Skeletal muscle cell (primary cell): ENCODE measurements at regions not wholly inside any gene's neighbourhood (a gene's known extent, or its start where the extent isn't known, plus 50 kb on each side); places are given as distances from the start of the nearest gene placed in this dataset.
"Not testable (repeated sequence)": the region's sequence is repeated elsewhere in the genome, so short reads cannot be mapped to it uniquely, and the experiment has no call there.

Experiments
- DNase-seq: peaks from one replicate; pipeline ENCODE4 v3.0.0-alpha.2; 2010; ENCODE audit warnings: low read depth
- H3K4me3 ChIP-seq: 2 replicates; pipeline ENCODE4 v1.5.1; 2011; ENCODE audit warnings: low read depth, mild to moderate bottlenecking, control low read depth, low read length, moderate library complexity

GRCh38 chr7:91579837-91580236 is 300.7 kb downstream of the MTERF1 start:
- no peak for DNase-seq
- no peak overlapping the region for H3K4me3 ChIP-seq

GRCh38 chr7:91582799-91583477 is 297.6 kb downstream of the MTERF1 start:
- DNase-seq = no peak
- H3K4me3 ChIP-seq = no peak overlapping the region

- H3K4me3 ChIP-seq = no peak overlapping the region
- no peak for DNase-seq
Measured at GRCh38 chr7:91596287-91596686, 284.2 kb downstream of the MTERF1 start.

GRCh38 chr7:91598791-91599190 is 281.7 kb downstream of the MTERF1 start:
- no peak overlapping the region for H3K4me3 ChIP-seq
- DNase-seq = no peak

GRCh38 chr7:91600112-91600511 is 280.4 kb downstream of the MTERF1 start:
- DNase-seq = no peak
- H3K4me3 ChIP-seq = no peak overlapping the region

- no peak for DNase-seq
- H3K4me3 ChIP-seq = no peak overlapping the region
Measured at GRCh38 chr7:91603707-91604106, 276.8 kb downstream of the MTERF1 start.

- no peak overlapping the region for H3K4me3 ChIP-seq
- DNase-seq = no peak
Measured at GRCh38 chr7:91608606-91609005, 271.9 kb downstream of the MTERF1 start.

GRCh38 chr7:91609525-91609924 is 271.0 kb downstream of the MTERF1 start:
- DNase-seq = no peak
- H3K4me3 ChIP-seq = no peak overlapping the region

GRCh38 chr7:91614431-91614830 is 266.1 kb downstream of the MTERF1 start:
- DNase-seq = no peak
- H3K4me3 ChIP-seq = no peak overlapping the region

GRCh38 chr7:91618776-91619765 is 261.4 kb downstream of the MTERF1 start:
- no peak for DNase-seq
- no peak overlapping the region for H3K4me3 ChIP-seq

- no peak overlapping the region for H3K4me3 ChIP-seq
- DNase-seq = no peak
Measured at GRCh38 chr7:91620827-91621226, 259.7 kb downstream of the MTERF1 start.

GRCh38 chr7:91627324-91627723 is 253.2 kb downstream of the MTERF1 start:
- not testable (repeated sequence) for DNase-seq, H3K4me3 ChIP-seq

GRCh38 chr7:91628742-91629141 is 251.8 kb downstream of the MTERF1 start:
- no peak for DNase-seq
- H3K4me3 ChIP-seq = no peak overlapping the region

- DNase-seq = no peak
- no peak overlapping the region for H3K4me3 ChIP-seq
Measured at GRCh38 chr7:91630581-91631380, 249.7 kb downstream of the MTERF1 start.

GRCh38 chr7:91632234-91632940 is 248.1 kb downstream of the MTERF1 start:
- no peak overlapping the region for H3K4me3 ChIP-seq
- DNase-seq = no peak

- no peak for DNase-seq
- H3K4me3 ChIP-seq = no peak overlapping the region
Measured at GRCh38 chr7:91633013-91633441, 247.5 kb downstream of the MTERF1 start.

GRCh38 chr7:91634485-91635177 is 245.9 kb downstream of the MTERF1 start:
- DNase-seq = no peak
- no peak overlapping the region for H3K4me3 ChIP-seq

- no peak for DNase-seq
- H3K4me3 ChIP-seq = no peak overlapping the region
Measured at GRCh38 chr7:91636129-91636724, 244.3 kb downstream of the MTERF1 start.
